HG03558 (cell line): ENCODE measurements at regions not wholly inside any gene's neighbourhood (a gene's known extent, or its start where the extent isn't known, plus 50 kb on each side); places are given as distances from the start of the nearest gene placed in this dataset.
"Not testable (repeated sequence)": the region's sequence is repeated elsewhere in the genome, so short reads cannot be mapped to it uniquely, and the experiment has no call there.

Experiments used
- ATAC-seq: cut with Tn5 transposase; IDR thresholded peaks from one replicate; pipeline ENCODE4 v1.9.1; 2021; ENCODE audit warnings: moderate number of reproducible peaks; ENCODE audit not compliant: unreplicated experiment; ENCODE audit errors: extremely low read depth

- not testable (repeated sequence) for ATAC-seq
These were observed 4545.7 kb upstream of the TPTE start for GRCh38 chr21:5975719-5976118.

GRCh38 chr21:5997586-5997985, 4523.8 kb upstream of the TPTE start:
- ATAC-seq, result not testable (repeated sequence)

GRCh38 chr21:6015422-6016057, 4505.8 kb upstream of the TPTE start:
- ATAC-seq, result not testable (repeated sequence)

GRCh38 chr21:6020460-6020859, 4500.9 kb upstream of the TPTE start:
- ATAC-seq, result not testable (repeated sequence)

GRCh38 chr21:6020953-6021716, 4500.2 kb upstream of the TPTE start:
- ATAC-seq, result not testable (repeated sequence)

- not testable (repeated sequence) for ATAC-seq
These were observed 4499.6 kb upstream of the TPTE start for GRCh38 chr21:6021717-6022270.

GRCh38 chr21:6023331-6023730, 4498.1 kb upstream of the TPTE start:
- not testable (repeated sequence) for ATAC-seq

- not testable (repeated sequence) for ATAC-seq
These were observed 4496.2 kb upstream of the TPTE start for GRCh38 chr21:6025139-6025538.

GRCh38 chr21:6027497-6027896, 4493.9 kb upstream of the TPTE start:
- not testable (repeated sequence) for ATAC-seq

- ATAC-seq, result not testable (repeated sequence)
These were observed 4487.2 kb upstream of the TPTE start for GRCh38 chr21:6034124-6034678.

GRCh38 chr21:6034820-6035473, 4486.4 kb upstream of the TPTE start:
- ATAC-seq, result not testable (repeated sequence)

GRCh38 chr21:6035474-6036155, 4485.8 kb upstream of the TPTE start:
- ATAC-seq, result not testable (repeated sequence)

GRCh38 chr21:6039224-6039623, 4482.2 kb upstream of the TPTE start:
- ATAC-seq, result not testable (repeated sequence)

- ATAC-seq, result not testable (repeated sequence)
These were observed 4481.3 kb upstream of the TPTE start for GRCh38 chr21:6040095-6040494.

- ATAC-seq, result not testable (repeated sequence)
These were observed 4477.7 kb upstream of the TPTE start for GRCh38 chr21:6043430-6044275.

GRCh38 chr21:6044695-6045094, 4476.7 kb upstream of the TPTE start:
- ATAC-seq, result not testable (repeated sequence)

GRCh38 chr21:6049930-6050329, 4471.5 kb upstream of the TPTE start:
- not testable (repeated sequence) for ATAC-seq

- not testable (repeated sequence) for ATAC-seq
These were observed 4469.3 kb upstream of the TPTE start for GRCh38 chr21:6052109-6052508.

- not testable (repeated sequence) for ATAC-seq
These were observed 4468.2 kb upstream of the TPTE start for GRCh38 chr21:6053145-6053544.
